ENCODE measurements at regions not wholly inside any gene's neighbourhood (a gene's known extent, or its start where the extent isn't known, plus 50 kb on each side); places are given as distances from the start of the nearest gene placed in this dataset.
A peak's percentile ranks its signal among the peaks of the same experiment; 100 is the strongest.

DNA sequence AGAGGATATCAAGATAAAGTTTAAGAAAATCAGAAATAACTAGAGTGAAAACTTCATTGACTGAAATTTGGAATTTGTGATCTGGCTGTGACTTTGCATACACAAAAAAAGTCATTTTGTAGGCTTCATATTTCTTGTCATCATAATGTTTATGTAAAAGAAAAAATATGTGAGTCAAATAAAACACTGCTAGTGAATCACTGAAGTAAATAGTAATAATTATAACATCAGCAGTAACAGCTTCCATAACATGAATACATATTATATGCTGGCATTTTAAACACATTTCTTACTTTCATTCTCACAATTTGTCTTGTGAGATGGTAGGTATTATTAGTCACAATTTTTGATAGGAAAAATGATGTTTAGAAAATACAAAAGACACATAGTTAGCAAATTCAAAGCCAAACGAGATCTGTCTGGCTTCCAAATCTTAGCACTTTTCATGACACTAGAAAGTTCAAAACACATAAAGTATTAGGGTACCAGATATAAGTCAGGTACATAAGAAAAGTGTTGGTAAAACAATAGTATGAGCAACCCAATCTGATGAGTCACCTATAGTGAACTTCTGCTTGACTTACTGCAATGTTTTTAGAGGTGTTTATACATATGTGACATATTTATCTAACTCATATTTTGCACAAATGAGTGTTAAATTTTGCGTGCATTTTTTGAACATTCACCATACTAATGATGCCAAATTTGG is 241.0 kb upstream of the SNX7 start:
- DNase-seq, result no peak

DNA sequence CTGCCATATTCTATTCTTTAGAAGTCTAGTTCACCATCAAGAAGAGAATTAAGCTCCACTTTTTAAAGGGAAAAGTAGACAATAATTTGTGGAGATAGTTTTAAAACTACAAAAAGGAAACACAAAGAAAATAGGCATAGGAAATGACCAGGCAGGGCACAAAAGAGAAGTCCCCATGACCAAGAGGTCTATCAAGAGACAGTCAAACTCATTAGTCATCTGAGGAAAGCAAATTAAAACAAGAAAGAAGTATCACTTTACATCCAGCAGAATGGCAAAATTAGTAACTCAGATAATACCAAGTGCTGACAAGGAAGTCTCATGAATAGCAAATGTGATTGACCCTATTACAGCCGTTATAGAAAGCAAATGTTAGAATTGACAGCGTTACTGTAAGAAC is 243.7 kb upstream of the SNX7 start:
- DNase-seq, result no peak

DNA sequence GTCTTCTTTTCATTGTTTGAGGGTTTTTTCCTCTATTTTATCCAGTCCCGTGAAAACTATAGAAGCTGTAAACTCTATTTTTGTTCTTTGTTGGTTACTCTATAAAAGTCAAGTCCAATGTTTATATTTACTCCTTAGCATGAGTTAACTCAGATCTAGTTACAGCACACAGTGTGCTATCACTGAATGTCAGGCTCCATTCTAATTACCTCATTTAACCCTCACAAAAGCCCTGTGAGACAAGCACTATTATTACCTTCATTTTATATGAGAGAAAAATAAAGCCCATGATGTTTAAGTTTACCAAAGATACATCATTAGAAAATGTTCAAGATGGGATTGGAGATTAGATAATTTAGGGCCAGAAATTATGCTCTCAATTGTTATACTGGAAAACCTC is 251.4 kb upstream of the SNX7 start:
- DNase-seq, result no peak

DNA sequence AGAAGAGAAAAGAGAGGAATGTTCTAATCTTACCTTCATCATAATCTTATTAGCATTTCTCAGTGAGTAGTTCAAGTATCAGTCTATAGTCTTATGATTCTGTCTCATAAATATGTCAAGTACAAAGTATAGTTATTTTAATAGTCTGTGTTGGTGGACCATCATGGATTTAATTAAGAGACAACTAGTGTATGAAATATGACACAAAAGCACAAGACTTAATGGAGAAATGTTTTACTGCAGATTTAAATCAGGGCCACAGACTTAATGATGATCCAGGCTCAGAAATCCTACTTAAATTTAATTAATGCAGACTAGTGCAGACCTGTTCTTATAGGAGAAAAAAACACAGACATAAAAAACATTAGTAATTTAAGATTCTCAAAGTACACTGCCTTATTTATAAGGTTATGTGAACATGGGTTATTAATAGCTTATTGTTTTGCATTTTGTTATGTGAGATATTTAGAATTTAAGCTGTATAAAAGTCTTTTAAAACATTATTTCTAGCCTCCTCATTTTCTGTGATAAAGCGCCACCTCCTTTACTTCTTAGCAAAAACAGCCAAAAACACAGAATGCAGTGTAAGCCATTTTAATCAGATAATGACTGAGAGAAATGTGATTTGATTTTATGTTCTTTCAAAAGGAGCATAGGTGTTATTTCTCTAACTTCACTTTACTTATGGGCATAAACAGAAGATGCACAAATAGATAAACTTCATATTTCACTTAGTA is 255.0 kb upstream of the SNX7 start:
- no peak for DNase-seq

DNA sequence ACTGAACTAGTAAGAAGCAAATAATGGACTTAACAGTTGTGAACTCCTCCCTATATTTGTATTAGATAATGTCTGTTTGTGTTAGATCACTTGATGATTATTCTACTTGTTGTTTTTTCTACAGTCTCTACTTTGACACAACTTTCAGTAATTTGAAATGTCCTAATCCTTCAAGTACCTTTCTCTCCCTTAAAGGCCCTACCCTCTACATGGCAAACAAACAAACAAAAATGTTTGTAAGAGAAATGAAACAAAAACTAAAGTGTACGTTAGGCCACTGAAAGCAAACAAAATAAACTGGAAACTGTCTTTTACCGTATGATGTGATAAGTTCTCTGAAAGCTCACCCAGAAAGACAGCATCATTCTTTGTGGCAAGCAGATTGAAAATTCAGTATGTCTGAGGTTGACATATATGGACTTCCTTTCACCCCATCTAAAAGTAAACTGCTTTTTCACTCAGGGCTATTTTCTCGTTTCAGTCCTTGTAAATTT is 255.9 kb upstream of the SNX7 start:
- DNase-seq, result no peak

DNA sequence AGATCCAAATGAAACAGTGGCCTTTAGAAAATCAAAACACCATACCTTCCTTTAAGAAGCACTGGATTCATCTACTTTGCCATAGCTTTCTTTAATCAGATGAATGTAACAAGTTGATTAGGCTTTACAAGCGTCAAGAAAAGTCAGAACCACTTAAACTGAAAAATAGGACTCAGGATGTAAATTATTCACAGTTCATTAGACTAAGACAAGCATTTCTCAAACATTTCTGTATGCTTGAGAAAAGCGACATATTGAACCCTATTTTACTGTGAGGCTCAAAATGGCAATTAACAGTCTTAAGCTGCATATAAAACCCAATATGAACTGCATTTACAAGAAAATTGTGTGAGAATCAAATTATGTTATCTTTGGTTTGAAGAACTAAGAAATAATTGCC is 256.7 kb upstream of the SNX7 start:
- no peak for DNase-seq

DNA sequence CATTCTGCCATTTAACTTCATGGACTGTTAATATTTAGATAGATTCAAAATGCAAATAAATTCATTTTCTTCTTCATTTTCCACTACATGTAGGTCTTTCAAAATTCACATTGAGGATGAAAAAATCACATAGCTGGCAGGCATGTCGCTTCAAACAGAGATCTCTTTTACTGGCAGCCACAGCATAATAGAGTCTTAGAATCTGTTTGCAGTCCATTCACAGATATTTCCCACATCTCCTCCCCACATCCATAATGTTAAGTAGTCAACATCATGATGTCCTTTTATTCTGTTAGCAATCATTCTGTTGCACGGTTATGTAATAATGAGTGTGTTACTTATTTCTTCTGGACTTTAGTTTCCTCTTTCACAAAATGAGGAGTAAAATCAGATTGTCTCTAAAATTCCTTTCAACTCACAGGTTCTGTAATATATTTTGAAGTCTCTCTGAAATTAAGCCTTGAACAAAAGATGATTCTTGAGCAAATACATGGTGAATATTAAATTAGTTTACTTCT is 257.5 kb upstream of the SNX7 start:
- no peak for DNase-seq

DNA sequence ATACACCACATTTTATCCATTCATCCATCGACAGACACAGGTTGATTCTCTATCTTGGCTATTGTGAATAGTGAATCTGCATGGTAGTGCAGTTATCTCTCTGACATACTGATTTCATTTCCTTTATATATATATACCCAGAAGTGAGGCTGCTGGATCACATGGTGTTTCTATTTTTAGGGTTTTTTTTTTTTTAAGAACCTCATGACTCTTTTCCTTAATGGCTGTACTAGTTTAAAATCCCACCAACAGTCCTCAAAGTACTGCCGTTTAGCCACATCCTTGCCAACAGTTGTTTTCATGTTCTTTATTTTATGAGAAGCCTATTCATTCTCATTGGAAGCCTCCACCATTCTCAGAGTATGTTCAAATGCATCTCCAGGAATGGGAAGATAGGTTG is 258.7 kb upstream of the SNX7 start:
- no peak for DNase-seq

DNA sequence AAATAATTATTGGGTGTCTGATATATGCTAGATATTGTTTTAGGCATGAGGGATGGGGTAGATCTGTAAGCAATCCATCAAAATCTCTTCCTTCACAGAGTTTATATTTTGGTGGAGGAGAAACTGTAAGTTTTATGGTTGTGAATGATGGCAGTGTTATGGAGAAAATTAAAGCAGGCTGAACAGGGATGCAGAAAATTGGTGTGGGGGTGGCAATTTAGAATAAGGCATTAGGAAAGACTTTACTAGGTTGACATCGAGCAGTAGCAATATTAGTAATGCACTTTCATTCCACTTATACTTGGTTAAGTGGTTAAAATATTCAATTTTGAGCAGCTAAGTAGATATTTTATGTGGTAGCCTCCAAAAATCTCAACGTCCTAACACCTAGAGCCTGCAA is 261.1 kb upstream of the SNX7 start:
- no peak for DNase-seq

DNA sequence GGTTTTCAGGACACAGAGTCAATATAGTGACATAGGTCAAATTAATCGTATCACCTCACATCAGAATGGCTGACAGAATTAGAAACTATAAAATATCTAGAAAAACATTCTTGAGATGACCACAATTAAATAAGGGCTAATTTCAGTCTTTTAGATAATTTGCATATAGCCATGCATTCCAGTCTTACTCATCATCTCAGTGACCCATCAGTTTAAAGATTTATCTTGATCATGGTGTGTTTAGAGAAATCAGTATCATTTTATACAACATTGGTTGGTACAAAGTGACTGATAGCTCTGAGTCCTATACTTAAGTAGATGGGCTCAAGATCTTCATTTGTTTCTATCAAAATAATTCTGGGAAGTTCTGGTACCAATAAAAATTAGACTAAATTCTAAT is 262.3 kb upstream of the SNX7 start:
- no peak for DNase-seq

DNA sequence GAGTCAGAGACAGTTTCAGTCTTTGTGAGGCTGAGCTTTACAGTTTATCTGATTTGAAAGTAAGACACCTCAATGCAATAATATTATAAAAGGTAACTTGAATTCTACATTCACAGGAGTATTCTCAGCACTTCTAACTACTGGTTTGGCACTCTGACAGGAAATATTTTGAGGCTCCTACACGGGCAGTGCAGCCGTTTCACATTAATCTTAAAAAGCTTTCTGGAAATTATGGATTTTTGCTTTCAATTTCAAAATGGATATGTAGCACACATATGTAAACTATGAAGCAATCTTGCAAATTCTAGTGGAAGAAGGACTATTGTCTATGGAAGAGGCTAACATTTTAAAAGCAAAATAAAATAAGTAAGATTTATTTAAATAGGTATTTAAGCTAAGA is 262.9 kb upstream of the SNX7 start:
- no peak for DNase-seq

DNA sequence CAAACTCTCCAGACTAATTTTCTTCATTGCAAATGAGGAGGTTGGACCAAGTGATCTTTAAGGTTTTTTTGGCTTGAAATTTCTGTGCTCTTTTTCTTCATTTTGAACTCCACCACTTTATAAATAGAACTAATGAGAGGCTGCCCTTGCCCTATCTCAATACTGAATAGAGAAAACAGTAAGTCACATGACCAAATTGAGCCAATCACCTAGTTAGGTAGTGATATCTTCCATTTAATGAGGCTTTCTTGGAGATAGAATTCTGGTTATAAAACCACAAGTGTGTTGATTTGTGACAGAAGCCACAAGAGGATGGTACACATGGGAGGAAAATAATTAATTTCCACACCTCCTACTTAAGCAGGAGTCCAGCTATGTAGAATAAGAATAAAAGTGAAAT is 263.4 kb upstream of the SNX7 start:
- DNase-seq, result no peak

DNA sequence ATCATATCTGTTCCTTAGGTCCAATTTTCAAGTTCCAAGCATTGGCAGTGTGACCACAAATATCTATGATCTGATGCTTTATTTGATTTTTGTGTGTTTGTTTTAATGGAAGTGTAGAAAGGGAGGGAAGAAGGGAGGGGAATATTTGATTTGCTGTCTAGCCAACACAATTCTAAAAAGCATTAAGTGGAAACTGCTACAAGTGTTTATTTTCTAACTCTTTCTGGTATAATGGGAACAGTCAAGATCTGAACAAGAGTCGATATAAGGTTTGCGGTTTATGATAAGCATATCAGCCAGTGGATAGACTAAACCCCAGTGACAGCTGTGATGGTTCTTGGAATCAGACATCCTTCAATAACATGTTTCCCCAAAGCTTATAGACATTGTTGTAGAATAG is 267.8 kb upstream of the SNX7 start:
- DNase-seq, result no peak

DNA sequence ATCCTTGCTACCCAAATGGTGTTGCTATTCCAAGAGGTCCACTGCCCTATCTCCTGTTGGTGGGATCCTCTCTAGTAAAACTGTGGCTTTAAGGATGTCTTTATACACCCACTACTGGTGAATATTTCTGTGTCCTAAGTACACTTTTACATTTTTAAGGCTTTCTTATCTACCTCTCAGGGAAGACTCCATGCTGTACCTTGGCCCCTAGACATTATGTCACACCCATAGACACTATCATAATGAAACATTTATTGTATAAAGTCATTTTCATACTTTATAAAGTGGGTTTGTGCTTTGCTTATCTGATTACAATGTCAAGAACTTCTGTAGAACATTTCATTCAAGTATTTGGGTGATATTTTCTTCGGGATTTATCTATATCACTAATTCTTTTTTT is 270.3 kb upstream of the SNX7 start:
- DNase-seq, result no peak

DNA sequence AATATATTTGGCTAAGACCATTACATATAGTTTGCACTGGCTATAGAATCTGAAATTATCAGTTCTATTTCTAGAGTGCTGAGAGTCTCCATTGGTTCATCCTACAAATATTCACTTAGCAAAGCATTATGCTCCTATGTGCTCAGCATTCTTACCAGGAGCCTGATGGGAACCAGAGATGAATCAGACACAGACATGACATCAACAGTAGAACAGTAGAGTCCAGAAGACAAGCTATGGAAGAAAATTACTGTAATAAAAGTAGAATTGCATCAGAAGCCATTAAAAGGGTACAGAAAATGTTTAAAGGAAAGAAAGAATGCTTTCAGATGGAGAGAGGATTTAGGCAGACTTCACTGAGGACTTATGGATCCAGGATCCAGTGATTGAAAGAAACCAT is 271.7 kb upstream of the SNX7 start:
- DNase-seq, result no peak

DNA sequence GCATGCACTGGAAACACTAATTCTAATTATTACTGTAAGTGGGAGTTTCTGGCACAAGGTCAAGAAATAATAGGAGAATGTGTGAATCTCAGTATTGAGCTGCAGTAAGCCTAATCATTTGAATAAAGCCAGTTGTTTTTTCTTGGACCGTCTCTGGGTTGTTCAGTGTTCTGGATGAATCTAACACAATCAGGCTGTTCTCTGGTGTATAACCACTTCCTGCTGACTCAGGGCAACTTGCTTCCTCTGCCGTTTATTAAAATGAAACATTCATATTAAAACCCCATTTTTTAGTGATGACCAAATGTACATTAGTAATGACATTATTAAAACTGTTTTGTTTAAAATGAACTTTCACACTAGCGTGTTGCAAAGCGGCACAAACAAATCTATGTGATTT is 273.1 kb upstream of the SNX7 start:
- peak in 1 of 2 donors; percentile 52 for DNase-seq

DNA sequence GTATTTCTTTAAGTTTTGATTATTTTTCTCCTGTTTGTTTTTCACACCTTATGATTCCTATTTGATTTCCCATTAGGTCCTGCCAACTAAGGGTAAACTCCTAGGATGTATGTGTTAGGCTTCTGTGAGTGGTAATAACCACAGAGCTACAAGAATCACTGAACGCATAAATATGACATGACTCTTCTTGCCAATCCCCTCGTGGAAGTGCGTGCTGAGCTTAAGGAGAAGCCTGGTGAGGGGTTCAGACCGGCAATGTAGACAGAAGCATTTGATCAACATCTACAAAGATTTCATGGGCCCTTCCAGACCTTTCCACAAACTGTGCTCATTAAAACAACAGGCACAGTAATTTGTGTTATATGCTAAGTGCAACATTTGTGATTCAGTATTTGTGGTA is 273.8 kb upstream of the SNX7 start:
- DNase-seq, result no peak

DNA sequence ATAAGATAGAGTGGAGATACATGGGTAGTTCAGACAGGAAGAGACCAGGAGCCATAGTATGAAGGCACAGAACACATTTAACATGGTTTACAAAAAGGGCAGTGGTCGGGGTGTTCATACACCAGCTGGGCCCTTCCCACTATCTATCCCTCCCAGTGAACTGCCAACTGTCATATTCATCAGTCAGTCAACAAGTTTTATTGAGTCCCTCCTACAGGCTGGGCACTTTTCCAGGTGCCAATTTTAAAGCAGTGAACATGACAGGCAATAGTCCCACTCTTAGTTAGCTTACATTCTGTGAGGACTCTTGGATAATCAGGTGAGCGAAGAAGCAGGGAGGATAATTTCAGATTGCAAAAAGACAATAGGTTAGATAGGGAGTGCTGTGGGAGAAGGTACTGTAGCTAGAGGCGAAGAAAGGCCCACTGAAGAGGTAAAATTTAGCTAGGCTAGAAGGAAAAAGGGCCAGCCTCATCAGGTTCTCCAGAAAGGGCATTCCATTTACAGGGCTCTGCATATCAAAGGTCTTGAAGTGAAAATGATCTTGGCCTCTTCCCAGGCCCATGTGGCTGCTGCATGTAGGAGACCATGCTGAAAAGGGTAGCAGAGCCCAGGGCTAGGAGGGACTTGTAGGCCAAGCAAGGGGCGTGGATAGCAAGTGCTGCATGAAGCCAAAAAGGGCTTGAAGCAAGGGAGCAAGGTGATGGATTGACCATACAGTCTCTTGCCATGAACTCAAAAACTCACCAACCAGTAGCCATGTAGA is 274.7 kb upstream of the SNX7 start:
- no peak for DNase-seq

DNA sequence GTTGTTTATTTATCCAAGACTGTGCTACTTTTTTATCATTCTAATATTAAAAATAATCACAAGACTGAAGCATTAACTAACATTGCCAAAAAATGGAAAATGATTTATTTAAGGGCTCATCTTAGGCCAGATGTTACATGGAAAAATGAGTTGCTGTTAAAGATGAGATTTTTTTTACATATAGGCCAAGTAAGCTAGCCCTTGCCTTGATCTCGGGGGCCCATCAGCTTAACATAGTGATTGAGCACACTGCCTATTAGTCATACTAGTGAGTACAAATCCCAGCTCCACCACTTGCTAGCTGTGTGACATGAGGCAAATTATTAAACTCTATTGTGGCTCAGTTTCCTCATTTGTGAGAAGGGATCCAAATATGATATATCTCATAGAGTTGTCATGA is 275.9 kb upstream of the SNX7 start:
- DNase-seq, result no peak

DNA sequence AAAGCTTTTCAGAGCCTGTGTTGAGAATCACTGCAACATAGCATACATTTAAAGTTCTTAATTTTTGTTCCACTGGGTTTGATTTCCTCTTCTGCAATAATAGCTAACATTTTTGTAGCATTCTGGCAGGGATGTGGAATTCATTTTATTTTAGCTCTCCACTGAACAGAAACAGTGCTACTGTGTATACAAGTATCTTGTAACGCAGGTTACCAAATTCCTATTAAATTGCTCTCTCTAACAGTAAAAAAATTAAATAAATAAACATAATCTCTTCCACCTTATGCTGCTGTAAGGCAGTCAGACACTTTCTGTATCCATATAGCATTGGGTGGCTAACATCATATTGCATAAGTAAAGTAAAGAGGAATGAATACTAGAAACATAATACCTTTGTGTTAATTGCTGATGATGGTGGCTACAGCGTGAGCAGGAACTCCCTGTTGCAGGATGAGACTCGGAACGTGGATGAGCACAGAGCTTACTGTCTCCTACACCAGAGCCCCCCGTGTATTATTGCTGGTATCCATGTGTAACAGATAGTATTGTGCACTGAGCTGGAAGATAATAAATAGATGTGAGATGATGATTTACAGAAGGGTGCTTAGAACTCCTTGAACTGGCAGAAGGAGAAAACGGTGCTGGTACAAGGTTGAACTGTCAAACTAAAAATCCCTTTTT is 276.9 kb upstream of the SNX7 start:
- DNase-seq, result no peak

DNA sequence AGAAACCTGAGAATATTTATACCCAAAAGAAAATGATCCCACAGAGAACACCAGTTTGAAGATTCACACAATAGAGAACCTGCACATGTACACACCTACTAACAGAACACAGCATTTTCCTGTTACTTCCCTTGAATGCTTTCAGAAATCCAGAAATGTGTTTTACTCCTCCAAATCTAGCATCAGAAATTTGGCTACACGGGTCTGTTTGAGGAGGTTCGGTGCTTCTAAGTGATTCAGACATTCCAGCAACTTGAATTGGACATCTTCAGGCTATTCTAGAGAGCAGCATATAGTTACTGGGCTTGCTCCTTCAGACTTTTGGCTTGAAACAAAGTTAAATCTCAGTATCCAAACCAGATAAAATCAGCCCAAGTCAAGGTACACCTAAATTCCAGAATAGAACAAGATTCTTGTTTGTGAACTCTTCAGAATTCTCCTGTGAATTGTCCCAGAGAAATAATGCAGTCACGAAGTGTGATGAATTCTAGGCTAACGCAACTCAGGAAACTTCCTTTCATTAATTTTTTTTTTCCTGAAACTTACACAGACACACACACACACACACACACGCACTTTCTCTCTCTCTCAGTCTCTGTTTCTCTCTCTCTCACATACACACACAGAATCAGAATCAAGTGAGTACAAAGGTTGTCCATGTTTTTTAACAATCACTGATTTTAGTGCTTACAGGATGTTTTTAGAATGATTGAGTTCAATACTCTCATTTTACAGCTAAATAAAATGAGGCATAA is 278.4 kb upstream of the SNX7 start:
- no peak for DNase-seq

DNA sequence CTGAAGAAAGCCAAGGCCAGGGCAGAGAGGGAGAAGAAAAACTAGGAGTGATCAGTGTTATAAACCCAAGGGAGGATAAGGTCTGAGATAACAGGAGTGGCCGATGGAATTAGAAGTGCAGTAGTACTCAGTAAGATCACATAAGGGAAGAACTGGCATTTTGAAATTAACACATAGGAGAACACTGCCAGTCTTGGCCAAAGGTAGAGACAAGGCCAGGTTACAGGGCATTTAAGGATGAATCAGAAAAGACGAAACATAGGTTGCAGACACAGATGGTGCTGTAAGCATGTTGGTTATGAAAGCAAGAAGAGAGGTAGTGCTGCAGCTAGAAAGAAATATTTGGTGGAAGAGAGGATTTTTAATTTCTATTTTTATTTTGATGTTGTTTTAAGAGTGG is 278.9 kb upstream of the SNX7 start:
- DNase-seq, result no peak
